SK-N-SH (cell line): ENCODE measurements at regions not wholly inside any gene's neighbourhood (a gene's known extent, or its start where the extent isn't known, plus 50 kb on each side); places are given as distances from the start of the nearest gene placed in this dataset.
"Not testable (repeated sequence)": the region's sequence is repeated elsewhere in the genome, so short reads cannot be mapped to it uniquely, and the experiment has no call there.

Experiments
- EP300 ChIP-seq, 2 experiments: IDR thresholded peaks; 2 replicates each; pipeline versions ENCODE4 v1.4.0 to v1.6.1; 2012; ENCODE audit warnings: borderline replicate concordance in 1 of 2, low read depth in 1 of 2, low read length in 1 of 2
- TF ChIP-seq, protein P1 (sequence below): fragments of 200-600 bp; sonication (generic); IDR thresholded peaks from 2 replicates; pipeline ENCODE4 v1.6.1; 2017; ENCODE audit warnings: antibody characterized with exemption, mild to moderate bottlenecking, moderate library complexity
- TF ChIP-seq, protein P2 (sequence below): IDR thresholded peaks from 2 replicates; pipeline ENCODE4; 2012
- TF ChIP-seq, protein P3 (sequence below): IDR thresholded peaks from 2 replicates; pipeline ENCODE4 v1.6.1; 2012; ENCODE audit warnings: mild to moderate bottlenecking, low read depth, low read length, moderate library complexity

GRCh38 chr12:25706646-25707045 lies 153.6 kb upstream of the LMNTD1 start:
- TF ChIP-seq, protein P1, sequence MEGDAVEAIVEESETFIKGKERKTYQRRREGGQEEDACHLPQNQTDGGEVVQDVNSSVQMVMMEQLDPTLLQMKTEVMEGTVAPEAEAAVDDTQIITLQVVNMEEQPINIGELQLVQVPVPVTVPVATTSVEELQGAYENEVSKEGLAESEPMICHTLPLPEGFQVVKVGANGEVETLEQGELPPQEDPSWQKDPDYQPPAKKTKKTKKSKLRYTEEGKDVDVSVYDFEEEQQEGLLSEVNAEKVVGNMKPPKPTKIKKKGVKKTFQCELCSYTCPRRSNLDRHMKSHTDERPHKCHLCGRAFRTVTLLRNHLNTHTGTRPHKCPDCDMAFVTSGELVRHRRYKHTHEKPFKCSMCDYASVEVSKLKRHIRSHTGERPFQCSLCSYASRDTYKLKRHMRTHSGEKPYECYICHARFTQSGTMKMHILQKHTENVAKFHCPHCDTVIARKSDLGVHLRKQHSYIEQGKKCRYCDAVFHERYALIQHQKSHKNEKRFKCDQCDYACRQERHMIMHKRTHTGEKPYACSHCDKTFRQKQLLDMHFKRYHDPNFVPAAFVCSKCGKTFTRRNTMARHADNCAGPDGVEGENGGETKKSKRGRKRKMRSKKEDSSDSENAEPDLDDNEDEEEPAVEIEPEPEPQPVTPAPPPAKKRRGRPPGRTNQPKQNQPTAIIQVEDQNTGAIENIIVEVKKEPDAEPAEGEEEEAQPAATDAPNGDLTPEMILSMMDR: not testable (repeated sequence)
- TF ChIP-seq EP300 (IDR thresholded peaks at IDR 0.05; ENCODE audit: borderline replicate concordance in 1 of 2, low read depth in 1 of 2, low read length in 1 of 2): not testable (repeated sequence)
- TF ChIP-seq, protein P2, sequence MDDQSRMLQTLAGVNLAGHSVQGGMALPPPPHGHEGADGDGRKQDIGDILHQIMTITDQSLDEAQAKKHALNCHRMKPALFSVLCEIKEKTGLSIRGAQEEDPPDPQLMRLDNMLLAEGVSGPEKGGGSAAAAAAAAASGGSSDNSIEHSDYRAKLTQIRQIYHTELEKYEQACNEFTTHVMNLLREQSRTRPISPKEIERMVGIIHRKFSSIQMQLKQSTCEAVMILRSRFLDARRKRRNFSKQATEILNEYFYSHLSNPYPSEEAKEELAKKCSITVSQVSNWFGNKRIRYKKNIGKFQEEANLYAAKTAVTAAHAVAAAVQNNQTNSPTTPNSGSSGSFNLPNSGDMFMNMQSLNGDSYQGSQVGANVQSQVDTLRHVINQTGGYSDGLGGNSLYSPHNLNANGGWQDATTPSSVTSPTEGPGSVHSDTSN: not testable (repeated sequence)
- TF ChIP-seq, protein P3, sequence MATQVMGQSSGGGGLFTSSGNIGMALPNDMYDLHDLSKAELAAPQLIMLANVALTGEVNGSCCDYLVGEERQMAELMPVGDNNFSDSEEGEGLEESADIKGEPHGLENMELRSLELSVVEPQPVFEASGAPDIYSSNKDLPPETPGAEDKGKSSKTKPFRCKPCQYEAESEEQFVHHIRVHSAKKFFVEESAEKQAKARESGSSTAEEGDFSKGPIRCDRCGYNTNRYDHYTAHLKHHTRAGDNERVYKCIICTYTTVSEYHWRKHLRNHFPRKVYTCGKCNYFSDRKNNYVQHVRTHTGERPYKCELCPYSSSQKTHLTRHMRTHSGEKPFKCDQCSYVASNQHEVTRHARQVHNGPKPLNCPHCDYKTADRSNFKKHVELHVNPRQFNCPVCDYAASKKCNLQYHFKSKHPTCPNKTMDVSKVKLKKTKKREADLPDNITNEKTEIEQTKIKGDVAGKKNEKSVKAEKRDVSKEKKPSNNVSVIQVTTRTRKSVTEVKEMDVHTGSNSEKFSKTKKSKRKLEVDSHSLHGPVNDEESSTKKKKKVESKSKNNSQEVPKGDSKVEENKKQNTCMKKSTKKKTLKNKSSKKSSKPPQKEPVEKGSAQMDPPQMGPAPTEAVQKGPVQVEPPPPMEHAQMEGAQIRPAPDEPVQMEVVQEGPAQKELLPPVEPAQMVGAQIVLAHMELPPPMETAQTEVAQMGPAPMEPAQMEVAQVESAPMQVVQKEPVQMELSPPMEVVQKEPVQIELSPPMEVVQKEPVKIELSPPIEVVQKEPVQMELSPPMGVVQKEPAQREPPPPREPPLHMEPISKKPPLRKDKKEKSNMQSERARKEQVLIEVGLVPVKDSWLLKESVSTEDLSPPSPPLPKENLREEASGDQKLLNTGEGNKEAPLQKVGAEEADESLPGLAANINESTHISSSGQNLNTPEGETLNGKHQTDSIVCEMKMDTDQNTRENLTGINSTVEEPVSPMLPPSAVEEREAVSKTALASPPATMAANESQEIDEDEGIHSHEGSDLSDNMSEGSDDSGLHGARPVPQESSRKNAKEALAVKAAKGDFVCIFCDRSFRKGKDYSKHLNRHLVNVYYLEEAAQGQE: not testable (repeated sequence)
